Activated CD4-positive, CD25-positive, alpha-beta regulatory T cell treated with anti-CD3 and anti-CD28 coated beads, Interleukin-2, amount 50 U/mL, for 24 hours (primary cell): ENCODE measurements at regions not wholly inside any gene's neighbourhood (a gene's known extent, or its start where the extent isn't known, plus 50 kb on each side); places are given as distances from the start of the nearest gene placed in this dataset.
A peak's percentile ranks its signal among the peaks of the same experiment; 100 is the strongest.

ENCODE experiments used
- ATAC-seq, 2 donors: fragments of 150-1000 bp; cut with Tn5 transposase; one replicate each; pipeline ENCODE4 v1.10.0; 2021; ENCODE audit warnings: mild to moderate bottlenecking in 1 of 2, moderate library complexity in 1 of 2

- ATAC-seq = no peak
These were observed 87.3 kb upstream of the ZBED5 start for GRCh38 chr11:10945196-10945595.

GRCh38 chr11:10943968-10944367, 86.1 kb upstream of the ZBED5 start:
- no peak for ATAC-seq

DNA sequence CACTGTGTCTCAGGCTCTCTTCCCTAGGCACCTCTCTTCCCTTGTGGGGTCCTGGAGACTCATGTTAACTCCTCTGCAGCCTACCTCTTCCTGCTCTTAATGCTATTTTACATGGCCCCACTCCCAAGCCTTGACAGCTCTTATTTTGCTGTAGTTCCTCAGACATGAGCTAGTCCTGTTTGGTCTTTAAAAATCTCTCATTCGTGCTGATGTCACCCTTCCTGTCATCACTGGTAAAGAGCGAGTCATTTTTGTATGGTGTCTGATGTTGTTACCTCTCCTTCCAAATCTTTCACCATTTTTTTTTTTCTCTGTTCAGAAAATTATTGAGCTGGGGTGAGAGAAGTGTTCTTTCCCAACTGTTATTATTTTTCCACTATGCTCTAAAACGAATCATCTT, 84.8 kb upstream of the ZBED5 start:
- ATAC-seq = peak in 1 of 2 donors; percentile 36

- ATAC-seq = no peak
These were observed 84.0 kb upstream of the ZBED5 start for GRCh38 chr11:10941871-10942270.

DNA sequence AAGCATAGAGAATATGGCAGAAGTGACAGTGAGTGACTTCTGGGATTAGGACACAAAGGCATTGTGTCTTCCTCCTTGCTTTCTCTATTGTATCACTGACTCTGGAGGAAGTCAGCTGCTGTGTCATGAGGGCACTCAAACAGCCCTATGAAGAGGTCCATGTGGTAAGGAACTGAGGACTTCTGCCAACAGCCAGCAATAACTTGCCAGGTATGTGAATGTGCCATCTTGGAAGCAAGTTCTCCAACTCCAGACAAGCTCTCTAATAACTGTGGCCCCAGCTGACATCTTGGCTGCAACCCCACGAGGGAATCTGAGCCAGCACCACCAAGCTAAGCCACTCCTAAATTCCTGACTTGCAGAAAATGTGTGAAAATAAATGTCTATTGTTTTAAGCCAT, 83.6 kb upstream of the ZBED5 start:
- ATAC-seq = no peak

DNA sequence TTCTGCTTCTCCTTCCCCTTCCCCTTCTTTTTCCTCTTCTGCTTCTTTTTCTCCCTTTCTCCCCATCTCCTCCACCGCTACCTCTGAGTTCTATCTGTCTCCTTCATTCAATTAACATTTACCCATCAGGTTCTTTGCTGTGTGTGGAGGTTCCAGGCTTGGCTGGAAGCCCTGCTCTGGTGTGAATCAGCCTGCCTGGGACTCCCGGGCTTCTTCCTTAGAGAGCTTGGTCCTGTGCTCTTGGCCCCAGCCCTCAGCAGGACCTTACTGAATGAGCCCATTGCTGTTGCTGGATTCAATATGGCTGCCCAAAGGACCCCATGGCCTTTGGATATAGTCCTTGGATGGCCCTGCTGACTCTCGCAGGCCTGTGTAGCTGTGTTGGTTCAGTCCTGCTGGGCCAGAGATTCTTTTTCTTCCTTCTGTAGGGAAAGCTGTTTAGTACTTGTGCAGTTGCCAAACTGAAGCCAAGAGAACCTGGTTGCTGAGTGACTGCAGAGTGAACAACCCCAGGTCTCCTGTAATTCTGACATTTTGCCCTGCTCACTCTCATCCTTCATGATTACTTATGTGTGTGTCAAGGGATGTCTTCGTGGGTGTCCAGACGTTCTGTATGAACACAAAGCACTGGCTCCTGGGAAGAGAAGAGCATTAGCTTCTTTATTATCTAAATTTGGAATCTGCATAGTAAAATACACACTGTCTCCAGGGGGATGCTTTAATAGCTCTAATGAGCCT, 81.0 kb upstream of the ZBED5 start:
- ATAC-seq = no peak

DNA sequence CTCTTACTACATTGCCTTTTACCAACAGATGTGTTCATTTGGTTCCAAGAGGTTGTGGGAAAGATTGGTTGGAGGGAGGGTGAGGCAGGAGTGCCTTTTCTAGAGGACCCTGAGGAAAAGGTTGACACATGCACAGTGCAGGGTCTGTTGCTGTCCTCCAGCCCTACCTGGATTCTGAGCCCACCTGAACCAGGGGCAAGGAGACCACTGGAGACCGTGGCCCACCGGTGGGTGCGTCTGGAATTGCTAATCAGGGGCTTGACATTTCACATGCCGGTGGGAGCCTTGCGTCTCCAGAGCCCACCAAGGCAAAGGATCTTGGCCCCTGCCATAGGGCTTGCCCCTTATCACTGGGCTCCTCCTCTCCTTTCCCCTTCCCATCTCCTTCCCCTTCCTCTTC, 80.4 kb upstream of the ZBED5 start:
- ATAC-seq = no peak

DNA sequence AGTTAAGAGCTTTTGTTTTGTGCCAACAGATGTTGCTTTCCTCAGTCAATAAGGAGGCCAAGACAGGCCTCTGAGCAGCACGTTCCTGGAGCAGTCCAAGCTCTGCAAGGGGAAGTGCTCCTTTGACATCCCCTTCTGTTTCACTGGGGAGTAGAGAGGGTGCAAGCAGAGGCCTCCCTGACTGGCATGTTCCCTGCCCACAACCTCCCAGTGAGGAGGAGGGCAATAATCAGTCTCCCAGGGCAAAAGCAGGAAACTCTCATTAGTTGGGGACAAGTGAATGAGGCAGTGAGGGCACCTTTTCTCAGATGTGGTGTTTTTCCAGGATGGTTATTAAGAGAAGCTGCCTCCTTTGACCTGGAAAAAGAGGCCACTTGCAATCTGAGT, 79.5 kb upstream of the ZBED5 start:
- no peak for ATAC-seq

DNA sequence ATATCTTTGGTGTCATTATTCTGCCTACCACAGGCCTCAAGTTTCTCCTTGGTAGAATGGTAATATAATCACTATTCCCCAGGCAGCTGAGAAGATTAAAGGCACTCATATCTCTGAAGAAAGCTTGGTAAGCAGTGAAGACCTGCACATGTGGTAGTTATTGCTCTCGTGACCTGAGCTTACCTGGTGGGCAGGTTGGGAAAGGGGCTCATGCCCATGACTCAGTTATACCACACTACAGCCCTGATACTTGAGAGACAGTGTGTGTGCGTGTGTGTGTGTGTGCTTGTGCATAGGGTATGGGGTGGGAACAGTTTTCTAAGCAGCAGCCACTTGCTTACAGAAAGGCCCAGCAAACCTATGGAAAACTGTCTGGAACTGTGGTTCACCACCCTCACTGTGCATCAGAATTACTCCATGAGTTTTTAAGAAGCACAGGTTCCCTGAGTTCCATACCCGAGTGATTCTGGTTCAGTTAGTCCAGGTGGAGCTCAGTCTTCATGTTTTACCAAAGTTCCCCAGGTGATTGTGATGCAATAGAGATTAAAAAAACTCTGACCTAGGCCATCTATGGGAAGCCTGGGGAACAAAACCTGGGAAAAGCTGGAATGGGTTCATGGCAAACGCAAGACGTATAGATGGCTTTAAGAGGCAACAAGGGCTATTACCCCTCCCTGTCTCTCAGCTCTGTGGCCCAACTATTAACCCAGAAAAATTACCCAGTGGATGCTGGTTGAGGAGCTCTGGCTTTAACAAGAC, 79.0 kb upstream of the ZBED5 start:
- no peak for ATAC-seq

DNA sequence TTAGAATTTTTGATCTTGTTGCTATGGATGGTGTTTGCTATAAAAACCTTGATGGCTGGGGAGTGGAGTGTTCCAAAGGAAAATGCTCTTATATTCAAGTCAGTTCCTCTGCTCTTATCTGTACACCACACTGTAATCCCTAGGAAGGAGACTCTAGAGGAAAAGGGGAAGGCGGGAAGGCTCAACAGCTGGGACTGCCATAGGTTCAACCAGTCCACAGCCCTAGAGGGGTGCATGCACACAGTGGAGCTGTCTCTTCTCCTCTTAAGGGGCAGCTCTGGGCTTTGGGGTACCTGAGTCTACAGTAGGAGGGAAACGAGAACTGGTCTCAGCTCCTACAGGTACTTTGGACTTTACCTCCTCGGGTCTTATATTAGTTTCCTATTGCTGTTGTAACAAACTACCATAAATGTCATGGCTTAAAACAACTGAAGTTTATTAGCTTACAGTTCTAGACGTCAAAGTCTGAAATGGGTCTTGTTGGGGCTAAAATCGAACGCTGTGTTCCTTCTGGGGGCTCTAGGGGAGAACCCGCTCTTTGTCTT, 77.2 kb upstream of the ZBED5 start:
- ATAC-seq = no peak

- ATAC-seq = no peak
These were observed 76.5 kb upstream of the ZBED5 start for GRCh38 chr11:10934293-10934860.

- ATAC-seq = peak; percentile 81 to 85
These were observed 75.8 kb upstream of the ZBED5 start for GRCh38 chr11:10933455-10934292.

- no peak for ATAC-seq
These were observed 75.1 kb upstream of the ZBED5 start for GRCh38 chr11:10932976-10933375.

- ATAC-seq = no peak
These were observed 74.2 kb upstream of the ZBED5 start for GRCh38 chr11:10931761-10932670.

DNA sequence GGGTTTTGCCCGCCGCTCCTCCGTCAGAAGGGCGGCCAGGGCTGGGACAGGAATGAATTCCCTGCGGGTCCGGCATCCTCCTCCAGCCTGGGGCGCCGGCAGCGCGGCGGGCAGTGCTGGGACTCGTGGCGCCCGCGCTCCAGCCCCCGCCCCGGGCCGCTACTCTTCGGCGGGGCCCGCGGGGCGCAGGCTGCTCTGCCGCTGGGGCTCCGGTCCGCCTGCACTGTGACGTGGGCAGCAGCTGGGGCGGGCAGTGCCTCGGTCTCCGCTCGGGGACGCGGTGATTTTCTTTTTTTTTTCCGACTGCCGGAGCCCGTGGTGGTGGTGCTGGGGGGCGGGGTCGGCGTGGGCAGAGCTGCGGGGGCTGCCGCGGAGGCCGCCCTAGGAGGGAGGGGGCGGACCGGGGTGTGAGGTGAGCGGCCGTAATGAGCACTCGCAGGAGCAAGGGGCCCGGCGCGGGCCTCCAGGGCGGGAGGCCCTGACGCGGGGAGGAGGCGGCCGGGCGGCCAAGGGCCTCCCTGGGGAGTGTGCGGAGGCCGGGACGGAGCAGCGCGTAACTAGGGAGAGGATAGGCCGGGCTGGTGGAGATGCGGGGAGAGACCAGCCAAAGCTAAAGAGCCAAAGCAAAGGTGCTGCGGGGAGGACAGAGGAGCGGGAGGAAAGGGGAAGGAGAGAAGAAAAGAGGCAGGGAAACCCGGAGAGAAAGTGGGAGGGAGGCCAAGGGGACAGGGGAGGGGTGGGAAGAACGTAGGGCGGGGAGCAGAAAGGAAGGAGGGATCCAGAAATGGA, 73.3 kb upstream of the ZBED5 start:
- peak; percentile 45 to 52 for ATAC-seq

GRCh38 chr11:10930224-10930971, 72.5 kb upstream of the ZBED5 start:
- peak in 1 of 2 donors; percentile 4 for ATAC-seq

DNA sequence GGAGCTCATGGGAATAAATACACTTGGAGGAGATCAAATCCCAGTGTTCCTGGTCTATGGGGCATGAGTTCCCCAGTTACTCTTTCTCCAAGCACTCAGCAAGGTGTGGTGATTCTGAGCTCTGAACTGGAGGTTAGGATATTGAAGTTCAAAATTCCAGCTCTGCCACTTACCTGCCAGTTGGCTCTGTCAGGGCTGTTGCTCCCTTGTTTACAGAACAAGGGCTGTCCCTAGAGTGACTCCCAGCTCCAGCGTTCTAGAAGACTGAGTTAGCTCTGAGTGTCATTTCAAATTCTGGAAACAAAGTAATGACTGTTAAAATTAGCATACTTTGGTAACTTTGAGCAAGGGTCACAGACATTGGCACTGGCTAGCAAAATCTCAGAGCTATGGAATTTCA, 69.7 kb upstream of the ZBED5 start:
- ATAC-seq = no peak

DNA sequence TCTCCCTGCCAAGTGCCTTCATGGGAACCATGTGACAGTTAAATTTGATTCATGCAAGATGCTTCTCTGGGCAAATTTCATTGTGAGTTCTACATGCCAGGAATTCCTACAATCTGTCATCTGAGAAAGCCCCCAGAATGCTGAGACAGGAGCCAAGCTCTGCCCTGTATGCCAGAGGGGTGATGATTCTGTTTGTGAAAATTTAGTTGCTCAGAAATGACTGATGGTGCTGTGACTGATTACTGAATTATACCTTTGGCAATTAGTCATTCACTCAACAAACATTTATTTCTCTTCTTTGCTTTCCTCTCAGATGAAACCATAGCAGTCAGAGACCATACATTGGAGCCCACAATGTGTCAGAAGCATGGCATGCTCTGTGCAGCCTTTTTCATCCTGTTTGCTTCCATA, 69.0 kb upstream of the ZBED5 start:
- ATAC-seq = peak in 1 of 2 donors; percentile 25

DNA sequence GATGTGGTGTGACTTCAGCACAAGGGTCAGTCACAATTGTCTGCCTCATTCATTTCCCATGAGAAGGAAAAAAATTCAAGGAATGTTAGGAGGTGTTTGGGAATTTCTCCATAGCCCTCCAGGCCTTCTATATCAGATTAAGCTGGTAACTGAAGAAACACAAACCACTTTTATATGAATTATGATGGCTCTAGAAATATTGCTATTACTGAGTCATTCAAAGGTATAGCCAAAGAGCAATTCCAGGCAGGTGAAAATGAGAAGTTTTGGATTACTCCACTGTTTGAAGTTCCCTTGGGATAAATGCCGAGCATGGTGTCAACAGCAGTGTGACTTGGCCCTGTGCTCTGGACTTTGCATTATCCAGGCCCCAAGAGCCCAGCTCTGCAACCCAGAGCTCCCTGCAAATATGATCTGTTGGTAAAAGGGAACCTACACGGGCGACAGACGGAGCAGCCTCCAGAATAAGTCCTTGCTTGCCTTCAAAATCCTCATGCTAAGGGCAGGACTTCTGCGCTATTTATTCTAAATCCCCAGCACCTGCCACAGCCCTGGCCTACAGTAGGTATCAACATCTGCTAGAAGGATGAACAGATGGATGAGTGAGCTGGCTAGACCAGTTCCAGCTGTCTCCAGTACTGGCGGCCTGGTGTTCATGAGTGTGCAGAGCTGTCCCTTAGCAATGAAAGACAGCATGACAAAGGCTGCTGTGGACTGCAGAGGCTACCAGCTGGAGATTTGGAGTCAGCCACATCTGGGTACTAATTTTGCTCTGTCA, 67.5 kb upstream of the ZBED5 start:
- no peak for ATAC-seq
